Mesothelial cell of epicardium (in vitro differentiated cells): ENCODE measurements at regions not wholly inside any gene's neighbourhood (a gene's known extent, or its start where the extent isn't known, plus 50 kb on each side); places are given as distances from the start of the nearest gene placed in this dataset.

Experiments used
- DNase-seq, 2 experiments: peaks; one replicate each; pipeline ENCODE4 v3.0.0; 2021; ENCODE audit warnings: low spot score in 2 of 2; ENCODE audit not compliant: unreplicated experiment in 2 of 2
- H3K27ac Mint-ChIP-seq: 2 replicates; pipeline ENCODE4 v1.8.0; 2021; ENCODE audit warnings: mixed read lengths
- H3K27me3 Mint-ChIP-seq: 2 replicates; pipeline ENCODE4 v1.8.0; 2021; ENCODE audit warnings: low read depth, mixed read lengths
- H3K36me3 Mint-ChIP-seq: 2 replicates; pipeline ENCODE4 v1.8.0; 2021; ENCODE audit warnings: mixed read lengths
- H3K4me1 Mint-ChIP-seq: 2 replicates; pipeline ENCODE4 v1.8.0; 2021; ENCODE audit warnings: mixed read lengths
- H3K4me3 Mint-ChIP-seq: 2 replicates; pipeline ENCODE4 v1.8.0; 2021; ENCODE audit warnings: mild to moderate bottlenecking, moderate library complexity, mixed read lengths
- H3K9me3 Mint-ChIP-seq: 2 replicates; pipeline ENCODE4 v1.8.0; 2021; ENCODE audit warnings: mixed read lengths
- TF ChIP-seq, protein P1 (sequence below): fragments of 200-600 bp; sonication (generic); IDR thresholded peaks from one replicate; pipeline ENCODE4 v1.5.0; 2021; ENCODE audit warnings: antibody characterized with exemption; ENCODE audit not compliant: unreplicated experiment

- Mint-ChIP-seq H3K27ac (no peak overlapping the region), H3K9me3 (no peaks in the 10 kb centered on the region), H3K27me3 (peaks cover 4% of the 10 kb centered on the region), H3K4me1 (peaks cover 7% of the 10 kb centered on the region), H3K36me3 (no peaks in the 10 kb centered on the region), H3K4me3 (no peak overlapping the region)
- no peak for DNase-seq
- TF ChIP-seq, protein P1, sequence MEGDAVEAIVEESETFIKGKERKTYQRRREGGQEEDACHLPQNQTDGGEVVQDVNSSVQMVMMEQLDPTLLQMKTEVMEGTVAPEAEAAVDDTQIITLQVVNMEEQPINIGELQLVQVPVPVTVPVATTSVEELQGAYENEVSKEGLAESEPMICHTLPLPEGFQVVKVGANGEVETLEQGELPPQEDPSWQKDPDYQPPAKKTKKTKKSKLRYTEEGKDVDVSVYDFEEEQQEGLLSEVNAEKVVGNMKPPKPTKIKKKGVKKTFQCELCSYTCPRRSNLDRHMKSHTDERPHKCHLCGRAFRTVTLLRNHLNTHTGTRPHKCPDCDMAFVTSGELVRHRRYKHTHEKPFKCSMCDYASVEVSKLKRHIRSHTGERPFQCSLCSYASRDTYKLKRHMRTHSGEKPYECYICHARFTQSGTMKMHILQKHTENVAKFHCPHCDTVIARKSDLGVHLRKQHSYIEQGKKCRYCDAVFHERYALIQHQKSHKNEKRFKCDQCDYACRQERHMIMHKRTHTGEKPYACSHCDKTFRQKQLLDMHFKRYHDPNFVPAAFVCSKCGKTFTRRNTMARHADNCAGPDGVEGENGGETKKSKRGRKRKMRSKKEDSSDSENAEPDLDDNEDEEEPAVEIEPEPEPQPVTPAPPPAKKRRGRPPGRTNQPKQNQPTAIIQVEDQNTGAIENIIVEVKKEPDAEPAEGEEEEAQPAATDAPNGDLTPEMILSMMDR: no peak
Measured at GRCh38 chr18:26717123-26717719, 148.3 kb downstream of the AQP4 start.

DNA sequence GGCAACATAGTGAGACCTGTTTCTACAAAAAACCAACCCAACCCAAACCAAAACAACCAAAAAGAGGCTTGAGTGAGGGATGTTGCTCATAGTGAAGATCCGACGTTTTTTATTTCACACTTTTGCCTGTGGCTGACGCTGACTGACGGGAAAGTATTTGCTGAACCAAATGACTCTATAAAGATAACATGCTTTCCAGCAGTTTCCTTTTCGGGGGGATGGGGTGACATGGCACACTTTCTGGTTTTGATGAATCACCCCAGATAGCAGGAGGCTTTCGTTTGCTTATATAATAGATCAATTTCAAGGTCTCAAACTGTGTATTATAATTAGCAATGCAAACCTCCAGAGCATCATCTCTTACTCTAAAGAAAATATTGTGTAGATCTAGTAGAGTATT is 150.8 kb downstream of the AQP4 start:
- no peaks in the 10 kb centered on the region for H3K27me3 Mint-ChIP-seq
- peaks cover 4% of the 10 kb centered on the region for H3K4me1 Mint-ChIP-seq
- H3K4me3 Mint-ChIP-seq: no peak overlapping the region
- H3K27ac Mint-ChIP-seq: no peak overlapping the region
- no peaks in the 10 kb centered on the region for H3K9me3 Mint-ChIP-seq
- no peaks in the 10 kb centered on the region for H3K36me3 Mint-ChIP-seq
- TF ChIP-seq, protein P1: no peak
- DNase-seq: no peak

- Mint-ChIP-seq H3K27ac (no peak overlapping the region), H3K4me3 (no peak overlapping the region), H3K4me1 (peaks cover 14% of the 10 kb centered on the region), H3K27me3 (no peaks in the 10 kb centered on the region), H3K36me3 (no peaks in the 10 kb centered on the region), H3K9me3 (no peaks in the 10 kb centered on the region)
- TF ChIP-seq, protein P1: no peak
- DNase-seq: no peak
Measured at GRCh38 chr18:26711756-26712155, 153.8 kb downstream of the AQP4 start.

- TF ChIP-seq, protein P1: no peak
- no peaks in the 10 kb centered on the region for H3K9me3 Mint-ChIP-seq
- H3K36me3 Mint-ChIP-seq: no peaks in the 10 kb centered on the region
- peaks cover 14% of the 10 kb centered on the region for H3K4me1 Mint-ChIP-seq
- no peaks in the 10 kb centered on the region for H3K27me3 Mint-ChIP-seq
- no peak for DNase-seq
- H3K4me3 Mint-ChIP-seq: no peak overlapping the region
- no peak overlapping the region for H3K27ac Mint-ChIP-seq
Measured at GRCh38 chr18:26710470-26711096, 154.9 kb downstream of the AQP4 start.

DNA sequence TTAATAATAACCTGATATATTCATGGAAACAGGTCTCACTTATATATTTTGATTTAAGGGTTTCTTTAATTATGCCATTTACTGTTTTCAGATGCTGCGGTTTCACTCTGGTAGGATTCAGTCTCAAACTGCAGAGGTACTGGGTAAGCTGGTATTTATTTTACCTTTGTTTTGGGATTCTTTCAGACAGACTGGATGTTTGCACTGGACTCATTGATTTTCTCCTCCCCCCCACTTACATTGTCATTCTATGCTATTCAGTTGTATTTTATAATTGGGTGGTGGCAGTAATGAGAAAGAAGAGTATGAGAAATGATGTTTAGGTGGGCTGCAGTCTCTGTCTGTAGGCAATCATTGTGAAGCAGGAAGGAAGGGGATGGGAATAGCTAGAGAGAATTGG is 155.6 kb downstream of the AQP4 start:
- Mint-ChIP-seq H3K36me3 (no peaks in the 10 kb centered on the region), H3K4me1 (peaks cover 14% of the 10 kb centered on the region), H3K27ac (no peak overlapping the region), H3K9me3 (no peaks in the 10 kb centered on the region), H3K4me3 (no peak overlapping the region), H3K27me3 (no peaks in the 10 kb centered on the region)
- TF ChIP-seq, protein P1: no peak
- no peak for DNase-seq
